Heart left ventricle (tissue), 13 donors: ENCODE measurements at regions not wholly inside any gene's neighbourhood (a gene's known extent, or its start where the extent isn't known, plus 50 kb on each side); places are given as distances from the start of the nearest gene placed in this dataset.

Source experiments
- CTCF ChIP-seq, 12 donors: fragments of 200-600 bp; sonication (generic) in 4 of 12; IDR thresholded peaks; one replicate each; pipeline versions ENCODE4 v1.5.0 to v1.8.0; 2018 to 2022; ENCODE audit warnings: antibody characterized with exemption in 12 of 12, mild to moderate bottlenecking in 5 of 12
- POLR2A ChIP-seq, 2 donors: fragments of 450-650 bp; IDR thresholded peaks; one replicate each; pipeline ENCODE4 v1.6.1; 2017; ENCODE audit warnings: antibody characterized with exemption in 2 of 2, mild to moderate bottlenecking in 2 of 2, moderate library complexity in 2 of 2
- donor health status: ischemic (EF 13 %, LVEDD 7.1; RV severe dilation, severe dysfunction).
- donor health status: DM: no; HTN: yes; CAD: no.
- donor health status: DM: no; HTN: no; CAD: no.
- donor health status: ischemic (EF 25% LVEDD 6.9; RV normal size, moderate dysfunction).
- donor health status: ischemic (EF 25% LVEDD 5.7; RV mildly dilated, moderate dysfunction).
- donor health status: ischemic (EF 35%, LVEDD 5.7; RV mildly dilated, moderate dysfunction).
- donor health status: nonischemic (EF 11% LVEDD 7.7; RV severe dilation, severe dysfunction).
- donor health status: DM: yes; HTN: yes; CAD: no.
- donor health status: PGD.
- donor health status: ischemic (EF 29% LVEDD 5.4; RV normal size, mild dysfunction).
- donor health status: nonischemic (EF 23%, LVEDD 6.1; RV moderate dilation, normal function).

DNA sequence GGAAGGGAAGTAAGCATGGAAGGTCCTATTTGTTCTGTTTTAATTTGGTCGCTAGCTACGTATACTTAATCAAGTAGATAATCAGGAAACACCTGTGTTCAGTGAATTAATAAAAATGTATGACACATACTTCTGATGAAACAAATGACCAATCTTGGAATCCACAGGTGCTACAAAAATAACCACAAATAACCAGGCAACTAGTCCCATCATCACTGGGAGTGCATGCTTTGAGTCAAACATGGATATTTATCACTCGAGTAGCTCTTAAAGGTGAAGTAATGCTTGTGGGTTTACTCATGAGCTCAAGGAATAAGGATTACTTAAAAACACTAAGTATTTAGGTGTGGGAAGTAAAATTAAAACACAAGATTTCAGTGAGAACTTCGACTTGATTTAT lies 285.6 kb upstream of the ID4 start:
- no peak for TF ChIP-seq POLR2A (IDR thresholded peaks at IDR 0.05)
- no peak for TF ChIP-seq CTCF (IDR thresholded peaks at IDR 0.05)
